ENCODE measurements at regions not wholly inside any gene's neighbourhood (a gene's known extent, or its start where the extent isn't known, plus 50 kb on each side); places are given as distances from the start of the nearest gene placed in this dataset.
"Not testable (repeated sequence)": the region's sequence is repeated elsewhere in the genome, so short reads cannot be mapped to it uniquely, and the experiment has no call there.

GRCh38 chr13:88823114-88823513 lies 1151.9 kb downstream of the SLITRK5 start:
- TF ChIP-seq, protein P1, sequence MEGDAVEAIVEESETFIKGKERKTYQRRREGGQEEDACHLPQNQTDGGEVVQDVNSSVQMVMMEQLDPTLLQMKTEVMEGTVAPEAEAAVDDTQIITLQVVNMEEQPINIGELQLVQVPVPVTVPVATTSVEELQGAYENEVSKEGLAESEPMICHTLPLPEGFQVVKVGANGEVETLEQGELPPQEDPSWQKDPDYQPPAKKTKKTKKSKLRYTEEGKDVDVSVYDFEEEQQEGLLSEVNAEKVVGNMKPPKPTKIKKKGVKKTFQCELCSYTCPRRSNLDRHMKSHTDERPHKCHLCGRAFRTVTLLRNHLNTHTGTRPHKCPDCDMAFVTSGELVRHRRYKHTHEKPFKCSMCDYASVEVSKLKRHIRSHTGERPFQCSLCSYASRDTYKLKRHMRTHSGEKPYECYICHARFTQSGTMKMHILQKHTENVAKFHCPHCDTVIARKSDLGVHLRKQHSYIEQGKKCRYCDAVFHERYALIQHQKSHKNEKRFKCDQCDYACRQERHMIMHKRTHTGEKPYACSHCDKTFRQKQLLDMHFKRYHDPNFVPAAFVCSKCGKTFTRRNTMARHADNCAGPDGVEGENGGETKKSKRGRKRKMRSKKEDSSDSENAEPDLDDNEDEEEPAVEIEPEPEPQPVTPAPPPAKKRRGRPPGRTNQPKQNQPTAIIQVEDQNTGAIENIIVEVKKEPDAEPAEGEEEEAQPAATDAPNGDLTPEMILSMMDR (conservative IDR thresholded peaks at IDR 0.05; ENCODE audit: low read depth, low read length) = no peak
- H3K4me3 ChIP-seq (ENCODE audit: low read depth, low read length) = no peak overlapping the region
- no peak for DNase-seq (ENCODE audit: low read depth)

DNA sequence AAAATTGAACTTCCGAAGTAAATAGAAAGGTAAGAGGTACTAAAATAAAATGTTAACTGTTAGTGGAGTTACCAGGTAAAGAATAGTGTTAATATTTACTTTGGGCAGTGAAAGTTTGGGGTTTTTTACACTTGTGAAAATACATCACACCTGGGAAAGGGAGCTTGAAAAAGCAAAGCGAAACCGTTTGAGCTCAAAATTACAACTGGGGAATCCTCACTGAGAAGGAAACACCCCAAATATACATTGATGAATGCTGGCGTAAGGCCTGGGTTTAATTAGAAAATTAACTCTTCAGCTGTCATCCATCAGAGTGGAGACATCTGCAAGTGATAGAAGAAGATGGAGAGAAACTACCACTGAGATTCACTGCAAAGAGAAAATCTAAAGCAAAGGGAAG lies 1153.0 kb downstream of the SLITRK5 start:
- DNase-seq (ENCODE audit: low read depth) = no peak
- H3K4me3 ChIP-seq (ENCODE audit: low read depth, low read length) = no peak overlapping the region
- TF ChIP-seq, protein P1 (conservative IDR thresholded peaks at IDR 0.05; ENCODE audit: low read depth, low read length) = no peak

GRCh38 chr13:88840085-88840484 lies 1168.9 kb downstream of the SLITRK5 start:
- no peak for DNase-seq (ENCODE audit: low read depth)
- no peak overlapping the region for H3K4me3 ChIP-seq (ENCODE audit: low read depth, low read length)
- TF ChIP-seq, protein P1 (conservative IDR thresholded peaks at IDR 0.05; ENCODE audit: low read depth, low read length) = no peak

DNA sequence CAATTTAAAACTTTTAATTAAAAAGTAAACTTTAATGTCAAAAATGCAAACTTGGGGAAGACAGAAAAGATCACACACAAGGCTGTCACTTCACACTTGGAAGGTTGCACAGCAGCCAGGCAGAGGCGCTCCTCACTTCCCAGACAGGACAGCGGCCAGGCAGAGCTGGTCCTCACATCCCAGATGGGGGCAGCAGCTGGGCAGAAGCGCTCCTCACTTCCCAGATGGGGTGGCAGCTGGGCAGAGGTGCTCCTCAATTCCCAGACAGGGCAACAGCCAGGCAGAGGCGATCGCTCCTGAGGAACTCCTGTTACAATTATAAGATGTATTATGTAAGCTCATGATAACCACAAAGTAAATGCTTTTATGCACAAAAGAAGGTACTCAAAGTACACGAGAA lies 1181.1 kb downstream of the SLITRK5 start:
- not testable (repeated sequence) for DNase-seq (ENCODE audit: low read depth); H3K4me3 ChIP-seq (ENCODE audit: low read depth, low read length)

DNA sequence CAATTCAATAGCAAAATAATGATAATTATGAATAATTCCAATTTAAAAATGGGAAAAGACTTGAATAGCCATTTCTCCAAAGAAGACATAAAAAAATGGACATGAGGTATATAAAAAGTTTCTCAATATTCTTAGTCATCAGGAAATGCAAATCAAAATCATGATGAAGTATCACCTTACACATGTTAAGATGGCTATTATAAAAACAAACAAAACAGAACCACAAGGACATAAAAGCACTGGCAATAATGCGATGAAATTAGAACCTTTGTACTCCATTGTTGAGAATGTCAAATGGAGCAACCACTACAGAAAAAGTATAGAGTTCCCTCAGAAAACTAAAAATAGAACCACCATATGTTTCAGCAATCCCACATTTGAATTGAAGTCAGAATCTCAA lies 1186.1 kb downstream of the SLITRK5 start:
- TF ChIP-seq, protein P1 (conservative IDR thresholded peaks at IDR 0.05; ENCODE audit: low read depth, low read length) = no peak
- DNase-seq (ENCODE audit: low read depth) = no peak
- no peak overlapping the region for H3K4me3 ChIP-seq (ENCODE audit: low read depth, low read length)

DNA sequence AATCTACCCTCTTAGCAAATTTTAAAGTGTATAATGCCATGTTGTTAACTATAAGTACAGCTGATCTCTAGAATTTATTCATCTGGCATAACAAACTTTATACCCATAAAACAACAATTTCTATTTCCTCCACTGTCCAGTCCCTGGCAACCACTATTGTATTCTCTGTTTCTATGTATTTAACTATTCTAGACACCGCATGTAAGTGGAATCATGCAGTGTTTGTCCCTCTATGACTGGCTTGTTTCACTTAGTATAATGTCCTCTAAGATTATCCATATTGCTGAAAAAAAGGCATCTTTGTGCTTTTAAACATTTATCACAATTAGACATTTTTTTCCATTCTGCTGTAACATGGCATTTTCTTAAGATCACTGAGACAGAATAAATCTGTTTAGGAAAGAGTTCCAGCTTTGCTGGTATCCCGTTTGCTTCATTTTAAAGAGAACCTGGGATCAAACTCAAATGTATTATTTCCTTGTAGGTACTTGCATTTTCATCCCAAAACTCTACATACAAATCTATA lies 1191.0 kb downstream of the SLITRK5 start:
- no peak overlapping the region for H3K4me3 ChIP-seq (ENCODE audit: low read depth, low read length)
- DNase-seq (ENCODE audit: low read depth) = no peak
- TF ChIP-seq, protein P1 (conservative IDR thresholded peaks at IDR 0.05; ENCODE audit: low read depth, low read length) = no peak

- no peak for DNase-seq (ENCODE audit: low read depth)
- H3K4me3 ChIP-seq (ENCODE audit: low read depth, low read length) = no peak overlapping the region
- TF ChIP-seq, protein P1 (conservative IDR thresholded peaks at IDR 0.05; ENCODE audit: low read depth, low read length) = no peak
Measured at GRCh38 chr13:88863116-88863515, 1191.9 kb downstream of the SLITRK5 start.

Data from epithelial cell of proximal tubule (primary cell).